ENCODE measurements at regions not wholly inside any gene's neighbourhood (a gene's known extent, or its start where the extent isn't known, plus 50 kb on each side); places are given as distances from the start of the nearest gene placed in this dataset.

DNA sequence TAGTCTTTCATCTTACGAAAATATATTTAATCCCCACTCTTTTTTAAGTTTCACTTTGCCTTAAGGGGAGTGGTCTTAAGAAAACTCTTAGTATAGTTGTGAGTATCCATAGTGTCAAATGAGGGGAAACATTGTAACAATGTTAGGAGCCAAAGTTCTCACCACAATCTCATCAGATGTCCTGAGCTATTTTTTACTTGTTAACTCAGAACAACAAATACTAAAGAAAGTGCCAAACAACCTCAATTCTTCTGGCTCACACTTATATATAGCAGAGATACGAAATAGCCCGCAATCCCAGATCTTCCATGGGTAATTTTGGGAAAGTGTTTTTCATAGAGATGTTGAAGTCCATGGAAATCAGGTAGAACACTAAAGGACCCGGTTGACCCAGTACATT lies 194.0 kb upstream of the DMRT1 start:
- peak overlapping the region in 2 of 11 experiments; percentile 11 to 31; a peak in 3 of 22 replicates for H3K4me2 ChIP-seq
- no peaks in the 10 kb centered on the region for H3K36me3 ChIP-seq
- peaks cover 20 to 61% (median 45%) of the 10 kb centered on the region in 10 experiments for H3K4me1 ChIP-seq
- no peak for TF ChIP-seq Cebpa-rat (IDR thresholded peaks at IDR 0.05)
- no peaks in the 10 kb centered on the region for H4K20me1 ChIP-seq
- H3K9ac ChIP-seq: no peak overlapping the region
- no peak overlapping the region; a peak in 1 of 22 replicates for H3K27ac ChIP-seq
- H3K4me3 ChIP-seq: no peak overlapping the region
- no peaks in the 10 kb centered on the region for H3K27me3 ChIP-seq
- H3K9me3 ChIP-seq (replicated peaks in 1 of 11): no peaks in the 10 kb centered on the region

DNA sequence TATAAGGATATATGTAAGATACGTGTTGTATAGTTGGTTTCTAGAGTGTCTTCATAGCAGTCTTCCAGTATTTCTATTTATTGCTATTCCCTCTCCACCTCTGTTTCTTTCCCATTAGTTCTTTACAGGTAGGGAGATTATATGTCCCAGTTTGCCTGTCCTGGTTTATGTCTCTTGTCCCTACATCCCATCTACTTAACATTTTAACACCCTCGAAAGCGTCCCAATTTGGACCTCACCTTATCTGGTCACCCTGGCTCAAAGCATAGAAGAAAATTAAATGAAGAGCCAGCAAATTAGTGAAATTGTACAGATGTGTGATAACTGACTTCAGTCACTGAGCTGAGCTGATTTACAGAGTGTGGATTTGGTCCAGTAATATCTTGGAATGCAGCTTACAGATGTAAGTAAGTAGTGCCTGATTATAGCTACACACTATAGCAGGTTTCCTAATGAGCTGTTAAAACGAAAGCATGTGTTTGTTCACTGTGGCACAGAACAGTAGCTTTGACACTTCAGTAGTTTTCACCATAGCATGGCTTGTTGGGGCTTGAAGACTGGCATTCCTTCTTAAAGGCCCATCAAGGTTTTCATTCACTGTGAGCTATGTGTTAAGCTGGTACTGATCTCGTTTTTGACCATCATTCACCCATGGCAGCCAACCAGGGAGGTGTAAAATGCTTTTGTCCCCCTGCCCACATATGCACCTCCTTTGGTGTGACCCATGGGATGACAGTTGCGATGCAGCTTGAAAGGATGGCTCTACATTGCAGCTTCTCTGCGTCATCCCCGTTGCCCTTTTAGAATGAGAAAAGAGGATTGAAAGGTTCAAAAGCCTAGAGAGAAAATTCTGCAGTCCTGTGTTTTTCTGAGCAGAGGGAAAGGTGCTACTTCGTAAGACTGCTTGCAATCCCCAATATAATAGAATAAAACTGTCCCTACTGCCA lies 192.1 kb upstream of the DMRT1 start:
- Histone ChIP-seq H3K9me3 (replicated peaks in 1 of 11) (no peaks in the 10 kb centered on the region), H3K27ac (peak overlapping the region in 9 of 11 experiments; percentile 46 to 86 (median 81); a peak in 18 of 22 replicates), H3K36me3 (no peaks in the 10 kb centered on the region), H3K9ac (peak overlapping the region in 6 of 11 experiments; percentile 59 to 75 (median 68); a peak in 11 of 22 replicates), H4K20me1 (no peaks in the 10 kb centered on the region), H3K4me1 (peaks cover 38 to 76% (median 62%) of the 10 kb centered on the region in 10 experiments), H3K4me2 (peak overlapping the region; percentile 72 to 96 (median 79)), H3K4me3 (peak overlapping the region in 4 of 10 experiments; percentile 9 to 36 (median 20); a peak in 3 of 20 replicates), H3K27me3 (no peaks in the 10 kb centered on the region)
- no peak for TF ChIP-seq Cebpa-rat (IDR thresholded peaks at IDR 0.05)

GRCh38 chr9:650362-650761 lies 191.1 kb upstream of the DMRT1 start:
- Histone ChIP-seq H3K9me3 (replicated peaks in 1 of 11) (no peaks in the 10 kb centered on the region), H3K27ac (peak overlapping the region in 9 of 11 experiments; percentile 46 to 86 (median 81); a peak in 18 of 22 replicates), H3K36me3 (no peaks in the 10 kb centered on the region), H3K27me3 (no peaks in the 10 kb centered on the region), H3K4me1 (peaks cover 44 to 84% (median 67%) of the 10 kb centered on the region in 10 experiments), H3K4me2 (peak overlapping the region; percentile 72 to 96 (median 79)), H3K4me3 (peak overlapping the region in 8 of 10 experiments; percentile 7 to 36 (median 24); a peak in 8 of 20 replicates), H3K9ac (peak overlapping the region in 9 of 11 experiments; percentile 17 to 75 (median 62); a peak in 18 of 22 replicates), H4K20me1 (no peaks in the 10 kb centered on the region)
- TF ChIP-seq Cebpa-rat (IDR thresholded peaks at IDR 0.05): peak in 8 of 11 experiments; percentile 53 to 91 (median 74); a peak in 13 of 22 replicates

DNA sequence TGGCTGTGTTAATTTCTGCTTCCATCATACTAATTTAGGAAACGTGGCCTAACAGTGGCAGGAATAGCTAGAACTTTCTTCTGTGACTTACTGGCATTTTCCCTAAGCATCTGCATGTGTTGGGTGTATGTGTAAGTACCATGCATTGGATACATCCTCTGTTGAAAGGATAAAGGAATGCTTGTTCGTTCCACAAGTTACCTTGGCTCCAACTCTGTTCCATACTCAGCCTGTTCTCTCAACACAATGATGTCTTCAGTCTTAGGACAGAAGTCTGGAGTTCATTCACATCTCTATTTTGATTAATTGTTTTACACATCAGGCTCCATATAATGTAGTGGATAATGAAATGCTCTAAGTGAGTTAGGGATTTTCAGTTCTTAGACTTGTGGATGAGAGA lies 190.1 kb upstream of the DMRT1 start:
- Histone ChIP-seq H3K4me3 (no peak overlapping the region; a peak in 1 of 20 replicates), H3K4me1 (peaks cover 49 to 82% (median 67%) of the 10 kb centered on the region in 10 experiments), H3K4me2 (peak overlapping the region in 9 of 11 experiments; percentile 72 to 96 (median 79); a peak in 17 of 22 replicates), H3K27ac (peak overlapping the region in 8 of 11 experiments; percentile 73 to 86 (median 82); a peak in 15 of 22 replicates), H3K27me3 (no peaks in the 10 kb centered on the region), H4K20me1 (no peaks in the 10 kb centered on the region), H3K9me3 (replicated peaks in 1 of 11) (no peaks in the 10 kb centered on the region), H3K36me3 (no peaks in the 10 kb centered on the region), H3K9ac (peak overlapping the region in 4 of 11 experiments; percentile 54 to 69 (median 64); a peak in 5 of 22 replicates)
- no peak for TF ChIP-seq Cebpa-rat (IDR thresholded peaks at IDR 0.05)

DNA sequence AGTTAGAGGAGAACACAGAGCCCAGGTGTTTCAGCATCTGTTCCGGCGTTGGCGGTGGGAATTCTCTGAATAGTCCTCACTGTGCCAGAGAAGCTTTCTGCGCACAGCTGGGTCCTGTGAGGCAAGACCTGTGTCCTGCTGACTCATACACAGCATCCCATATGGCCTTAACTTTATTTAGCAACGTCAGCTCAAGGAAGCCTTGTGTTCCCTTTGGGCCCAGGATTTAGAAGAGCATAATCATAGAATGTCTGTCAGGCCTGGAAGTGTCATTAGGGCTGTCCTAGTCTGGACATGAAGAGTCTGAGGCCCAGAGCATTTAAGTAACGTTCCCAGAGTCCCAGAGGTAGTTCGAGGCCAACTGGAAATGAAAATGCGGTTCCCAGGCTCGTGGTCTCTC lies 188.6 kb upstream of the DMRT1 start:
- Histone ChIP-seq H4K20me1 (no peaks in the 10 kb centered on the region), H3K36me3 (no peaks in the 10 kb centered on the region), H3K4me3 (no peak overlapping the region), H3K27me3 (no peaks in the 10 kb centered on the region), H3K9me3 (replicated peaks in 1 of 11) (no peaks in the 10 kb centered on the region), H3K27ac (peak overlapping the region in 8 of 11 experiments; percentile 4 to 79 (median 34); a peak in 8 of 22 replicates), H3K9ac (peak overlapping the region in 2 of 11 experiments; percentile 16 to 20; a peak in 2 of 22 replicates), H3K4me2 (peak overlapping the region; percentile 29 to 75 (median 66); a peak in 21 of 22 replicates), H3K4me1 (peaks cover 57 to 85% (median 67%) of the 10 kb centered on the region in 10 experiments)
- no peak for TF ChIP-seq Cebpa-rat (IDR thresholded peaks at IDR 0.05)

DNA sequence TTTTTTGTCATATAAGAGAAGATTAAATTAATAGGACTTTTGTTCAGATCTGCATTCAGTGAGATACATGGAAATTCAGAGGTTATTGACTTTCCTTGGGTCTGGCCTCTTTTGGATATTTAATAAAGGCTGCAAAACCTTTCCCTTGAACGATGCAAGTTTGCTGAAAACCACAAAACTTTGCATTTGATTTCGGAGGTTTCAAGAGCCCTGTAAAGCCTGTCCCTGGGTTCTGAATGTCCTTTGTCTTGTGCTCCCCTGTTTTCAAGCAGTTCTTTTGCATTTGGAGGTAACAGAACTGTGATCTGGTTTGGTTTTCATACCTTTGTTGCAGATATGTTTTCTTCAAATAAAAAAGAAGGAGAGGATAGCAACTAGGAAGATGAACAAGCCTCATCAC lies 188.1 kb upstream of the DMRT1 start:
- no peak for TF ChIP-seq Cebpa-rat (IDR thresholded peaks at IDR 0.05)
- Histone ChIP-seq H3K9ac (peak overlapping the region in 1 of 11 experiments; percentile 16; a peak in 2 of 22 replicates), H4K20me1 (no peaks in the 10 kb centered on the region), H3K36me3 (no peaks in the 10 kb centered on the region), H3K4me3 (no peak overlapping the region), H3K4me2 (peak overlapping the region; percentile 29 to 75 (median 66); a peak in 21 of 22 replicates), H3K4me1 (peaks cover 56 to 85% (median 66%) of the 10 kb centered on the region in 10 experiments), H3K27me3 (no peaks in the 10 kb centered on the region; a peak in 1 of 22 replicates), H3K27ac (peak overlapping the region in 7 of 11 experiments; percentile 4 to 79 (median 41); a peak in 7 of 22 replicates), H3K9me3 (replicated peaks in 1 of 11) (no peaks in the 10 kb centered on the region)

DNA sequence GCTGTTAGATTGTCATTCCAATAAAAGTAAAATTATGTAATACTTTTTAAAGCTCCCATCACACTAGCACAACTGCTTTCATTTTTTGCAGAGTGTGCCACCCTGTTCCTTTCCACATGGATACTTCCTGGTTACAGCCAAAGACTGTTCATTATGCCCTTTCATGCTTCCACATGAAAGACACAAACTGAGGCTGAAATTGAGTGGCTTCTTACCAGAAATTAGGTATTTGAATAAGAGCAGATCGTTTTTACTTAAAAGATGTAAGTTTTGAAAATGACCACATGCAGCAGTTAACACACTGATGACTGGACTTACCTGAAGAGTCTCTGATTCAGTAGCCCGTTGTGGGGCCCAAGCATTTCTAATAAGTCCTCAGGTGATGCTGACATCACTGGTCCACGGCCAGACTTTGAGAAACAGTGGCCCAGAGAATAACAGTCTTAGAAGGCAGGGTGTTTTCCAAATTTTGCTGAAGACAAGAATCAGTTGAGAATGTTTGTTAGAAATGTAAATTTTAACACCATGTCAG lies 187.6 kb upstream of the DMRT1 start:
- Histone ChIP-seq H3K27me3 (peaks cover 0 to 4% (median 0%) of the 10 kb centered on the region in 11 experiments; a peak in 2 of 22 replicates), H3K9me3 (replicated peaks in 1 of 11) (no peaks in the 10 kb centered on the region), H3K36me3 (no peaks in the 10 kb centered on the region), H3K4me1 (peaks cover 51 to 81% (median 64%) of the 10 kb centered on the region in 10 experiments), H4K20me1 (no peaks in the 10 kb centered on the region), H3K27ac (peak overlapping the region in 4 of 11 experiments; percentile 20 to 79 (median 47); a peak in 3 of 22 replicates), H3K9ac (no peak overlapping the region), H3K4me2 (peak overlapping the region; percentile 29 to 75 (median 66); a peak in 21 of 22 replicates), H3K4me3 (no peak overlapping the region)
- no peak for TF ChIP-seq Cebpa-rat (IDR thresholded peaks at IDR 0.05)

DNA sequence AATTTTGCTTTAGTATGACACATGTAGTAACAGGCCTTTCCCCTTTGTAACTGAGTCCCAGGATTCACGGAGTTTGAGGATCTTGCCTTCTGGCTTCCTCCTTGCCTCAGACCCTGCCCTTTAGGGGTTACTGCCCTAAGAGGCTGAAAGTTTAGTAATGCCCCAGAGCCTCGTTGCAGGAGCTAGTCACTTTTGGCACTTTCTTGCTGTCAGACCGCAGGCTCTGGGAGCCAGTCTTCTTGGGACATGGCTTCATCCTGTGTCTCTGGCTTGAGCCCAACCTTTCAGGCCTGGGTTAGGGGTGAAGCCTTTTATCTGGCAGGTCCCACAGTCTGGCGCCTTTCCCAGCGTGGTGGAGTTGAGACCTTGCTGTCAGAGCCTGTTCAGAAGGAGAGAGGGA lies 185.6 kb upstream of the DMRT1 start:
- H3K4me3 ChIP-seq: no peak overlapping the region
- no peaks in the 10 kb centered on the region for H4K20me1 ChIP-seq
- H3K27me3 ChIP-seq: peaks cover 0 to 7% (median 0%) of the 10 kb centered on the region in 11 experiments; a peak in 2 of 22 replicates
- H3K4me2 ChIP-seq: peak overlapping the region in 4 of 11 experiments; percentile 16 to 45 (median 40); a peak in 6 of 22 replicates
- H3K27ac ChIP-seq: no peak overlapping the region
- TF ChIP-seq Cebpa-rat (IDR thresholded peaks at IDR 0.05): no peak
- H3K9me3 ChIP-seq (replicated peaks in 1 of 11): peaks cover 0 to 4% (median 0%) of the 10 kb centered on the region in 11 experiments; a peak in 1 of 22 replicates
- H3K36me3 ChIP-seq: no peaks in the 10 kb centered on the region
- peaks cover 46 to 79% (median 58%) of the 10 kb centered on the region in 10 experiments for H3K4me1 ChIP-seq
- no peak overlapping the region for H3K9ac ChIP-seq

All from BLaER1 treated with 17β-estradiol and CSF1 and Interleukin-3, amounts not matched to agents 10 nM and 100 nM (cell line).